NCI-H1930 (cell line): ENCODE measurements at regions not wholly inside any gene's neighbourhood (a gene's known extent, or its start where the extent isn't known, plus 50 kb on each side); places are given as distances from the start of the nearest gene placed in this dataset.
A peak's percentile ranks its signal among the peaks of the same experiment; 100 is the strongest.

Experiments used
- DNase-seq, 2 experiments: peaks; one replicate each; lab custom pipeline; 2025; lab: John Stamatoyannopoulos, UW

DNA sequence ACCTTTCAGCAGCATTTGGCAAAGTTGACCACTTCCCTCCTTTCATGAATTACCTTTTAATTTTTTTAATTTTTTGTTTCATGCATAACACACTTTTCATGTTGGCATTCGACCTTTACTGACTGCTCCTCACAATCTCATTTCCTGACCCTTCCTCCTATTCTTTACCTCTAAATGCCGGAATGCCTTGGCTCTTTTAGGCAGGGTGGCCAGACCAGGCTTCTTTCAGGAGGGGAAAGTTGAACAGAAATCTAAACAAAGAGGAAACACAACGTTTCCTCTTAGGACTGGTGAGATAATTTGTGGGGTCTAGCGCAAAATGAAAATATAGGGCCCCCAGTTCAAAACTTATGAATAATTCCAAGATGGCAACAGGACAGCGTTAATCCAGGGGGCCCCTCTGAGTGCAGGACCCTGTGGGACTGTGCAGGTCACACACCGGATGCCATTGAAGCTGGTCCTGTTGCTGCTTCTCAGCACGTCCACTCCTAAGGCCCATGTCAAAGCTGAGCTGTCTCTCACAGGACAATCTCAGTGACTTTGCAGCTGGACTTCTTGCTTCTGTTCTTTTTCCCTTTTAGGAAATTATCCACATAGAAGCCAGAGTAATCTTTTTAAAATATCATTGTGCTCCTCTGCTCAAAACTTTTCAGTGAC is 313.8 kb downstream of the HDGFL1 start:
- no peak for DNase-seq

GRCh38 chr6:22884456-22884855 is 315.1 kb downstream of the HDGFL1 start:
- DNase-seq, result no peak

DNA sequence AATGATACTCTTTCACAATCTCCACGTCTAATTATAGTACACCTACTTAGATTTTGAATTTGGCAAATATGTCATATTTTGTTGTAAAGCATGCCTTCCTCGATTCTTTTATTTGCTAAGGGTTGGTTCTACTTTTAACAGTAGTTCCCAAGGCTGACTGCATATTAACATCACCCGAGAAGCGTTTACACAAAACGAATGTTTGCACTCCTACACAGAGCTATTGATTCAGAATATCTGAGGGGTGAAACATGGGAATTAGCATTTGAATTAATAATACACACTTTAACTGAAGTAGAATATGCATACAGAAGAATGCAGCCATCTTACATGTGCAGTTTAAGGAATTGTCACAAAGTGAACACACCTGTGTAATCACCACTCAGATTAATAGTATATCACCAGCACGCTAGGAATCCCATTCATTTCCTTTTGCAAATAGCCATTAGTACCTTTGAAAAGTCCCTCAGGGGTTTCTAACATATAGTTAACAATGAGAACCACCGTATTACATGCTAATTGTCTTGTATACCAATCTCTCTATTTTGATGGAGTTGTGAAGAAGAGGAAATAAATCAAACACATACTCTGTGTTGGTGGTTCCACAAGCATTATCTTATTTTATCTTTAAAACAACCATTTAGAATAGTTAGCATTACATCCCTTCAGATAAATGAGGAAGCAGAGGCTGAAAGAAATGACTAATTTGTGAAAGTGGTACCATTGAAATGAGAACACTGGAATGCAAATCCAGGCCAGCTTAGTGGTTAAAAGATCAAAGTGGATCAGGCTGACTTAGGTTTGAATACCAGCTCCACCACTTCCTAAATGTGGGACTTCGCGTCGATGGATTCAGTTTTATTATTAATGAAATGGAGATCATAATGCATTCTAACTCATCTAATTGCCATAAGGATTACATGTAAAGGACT is 317.6 kb downstream of the HDGFL1 start:
- DNase-seq, result peak; percentile 60 to 69

GRCh38 chr6:22888163-22888752 is 318.9 kb downstream of the HDGFL1 start:
- DNase-seq, result no peak

- DNase-seq, result no peak
Measured at GRCh38 chr6:22891934-22892333, 322.6 kb downstream of the HDGFL1 start.

GRCh38 chr6:22892452-22892851 is 323.1 kb downstream of the HDGFL1 start:
- no peak for DNase-seq

DNA sequence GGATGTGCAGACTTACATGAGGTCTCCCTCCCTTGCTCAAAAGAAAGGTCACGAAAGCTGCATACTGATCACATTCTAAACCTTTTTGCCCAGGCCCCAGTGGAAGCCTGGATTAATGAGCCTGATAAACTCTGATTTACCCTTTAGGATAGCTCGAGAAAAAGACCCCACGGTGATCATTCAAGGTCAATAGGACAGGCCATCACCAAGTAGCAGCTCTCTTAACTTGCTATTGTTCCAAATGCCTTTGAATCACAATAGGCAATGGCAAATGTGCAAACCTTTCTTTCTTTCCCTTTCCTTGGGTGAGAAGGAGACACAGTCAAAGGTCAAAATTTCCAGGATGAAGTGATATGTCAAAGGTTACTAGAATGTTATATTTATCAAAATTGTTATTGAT is 327.3 kb downstream of the HDGFL1 start:
- DNase-seq, result no peak

GRCh38 chr6:22899426-22899825 is 330.1 kb downstream of the HDGFL1 start:
- no peak for DNase-seq

DNA sequence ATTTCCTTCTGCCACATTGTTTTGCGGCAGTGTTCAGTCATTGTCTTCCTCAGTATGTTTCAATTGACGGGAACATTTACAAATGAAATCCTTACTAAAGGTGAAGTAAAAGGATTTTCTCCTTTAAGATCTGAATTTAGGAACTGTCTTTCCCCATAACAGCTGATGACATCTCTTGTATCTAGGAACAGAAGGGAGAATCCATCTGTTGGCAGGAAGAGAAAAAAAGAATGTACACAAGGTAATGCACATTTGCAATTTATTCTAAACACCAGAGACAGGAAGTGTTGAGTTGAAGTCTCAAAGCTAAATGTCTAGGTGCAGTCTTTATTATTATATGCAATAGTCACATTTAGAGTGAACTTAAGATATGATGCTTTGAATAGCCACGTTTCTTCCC is 334.5 kb downstream of the HDGFL1 start:
- DNase-seq, result no peak

DNA sequence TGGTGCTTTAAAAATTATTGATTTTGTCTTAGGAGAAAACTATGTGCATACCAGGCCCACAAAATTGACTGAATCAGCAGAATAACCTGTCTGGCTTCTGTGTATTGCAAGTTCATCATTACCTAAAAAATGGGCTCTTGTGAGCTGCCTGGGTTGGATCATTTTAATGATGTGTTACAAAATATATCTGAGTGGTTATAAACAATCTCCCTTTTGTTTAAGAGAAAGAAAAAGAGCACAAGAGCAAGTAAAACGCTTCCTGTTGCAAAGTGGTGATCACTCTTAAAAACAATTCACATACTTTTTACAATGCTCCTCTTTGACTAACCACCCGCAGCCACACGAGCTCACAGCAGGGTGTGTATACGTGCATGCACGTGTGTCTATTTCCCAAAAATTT is 335.1 kb downstream of the HDGFL1 start:
- no peak for DNase-seq

GRCh38 chr6:22906091-22906549 is 336.8 kb downstream of the HDGFL1 start:
- DNase-seq, result no peak

DNA sequence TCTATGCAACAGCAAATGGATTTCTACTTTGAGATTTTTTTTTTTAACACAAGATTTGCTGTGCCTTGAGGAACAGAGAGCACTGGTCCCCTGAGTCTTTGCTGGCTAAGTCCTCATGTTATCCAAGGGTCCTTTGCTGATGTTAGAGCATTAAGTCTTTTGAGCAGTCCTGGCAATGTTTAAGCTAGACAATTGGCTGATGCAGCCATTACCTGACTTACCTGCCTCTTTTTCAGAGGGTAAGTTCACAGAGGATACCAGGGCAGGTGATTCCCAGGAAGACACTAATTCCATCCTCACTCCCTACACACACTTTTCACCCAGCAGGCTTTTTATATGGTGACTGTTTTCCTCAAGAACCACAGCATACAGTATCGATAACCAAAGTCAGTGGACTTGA is 337.7 kb downstream of the HDGFL1 start:
- no peak for DNase-seq

GRCh38 chr6:22910370-22910769 is 341.0 kb downstream of the HDGFL1 start:
- DNase-seq, result no peak

- DNase-seq, result no peak
Measured at GRCh38 chr6:22913612-22914011, 344.2 kb downstream of the HDGFL1 start.

GRCh38 chr6:22917344-22917743 is 348.0 kb downstream of the HDGFL1 start:
- DNase-seq, result no peak

DNA sequence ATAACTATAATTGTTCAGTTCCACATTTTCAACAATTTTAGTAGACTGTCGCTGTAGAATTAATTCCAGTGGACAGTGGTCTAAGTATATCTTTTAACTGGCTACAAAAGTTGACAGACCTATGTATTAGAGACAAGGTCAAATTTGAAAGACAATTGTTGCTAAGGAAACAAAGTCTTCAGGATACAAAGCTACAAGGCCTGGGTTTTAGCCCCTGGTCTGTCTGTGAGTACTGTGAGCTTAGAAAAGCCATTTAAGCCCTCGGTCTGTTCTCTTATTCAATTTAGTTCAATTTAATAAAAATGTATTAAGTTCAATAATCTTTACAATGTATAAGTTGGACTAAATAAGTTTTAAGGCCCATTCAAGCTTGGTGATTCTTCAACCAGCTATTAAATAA is 352.5 kb downstream of the HDGFL1 start:
- no peak for DNase-seq

DNA sequence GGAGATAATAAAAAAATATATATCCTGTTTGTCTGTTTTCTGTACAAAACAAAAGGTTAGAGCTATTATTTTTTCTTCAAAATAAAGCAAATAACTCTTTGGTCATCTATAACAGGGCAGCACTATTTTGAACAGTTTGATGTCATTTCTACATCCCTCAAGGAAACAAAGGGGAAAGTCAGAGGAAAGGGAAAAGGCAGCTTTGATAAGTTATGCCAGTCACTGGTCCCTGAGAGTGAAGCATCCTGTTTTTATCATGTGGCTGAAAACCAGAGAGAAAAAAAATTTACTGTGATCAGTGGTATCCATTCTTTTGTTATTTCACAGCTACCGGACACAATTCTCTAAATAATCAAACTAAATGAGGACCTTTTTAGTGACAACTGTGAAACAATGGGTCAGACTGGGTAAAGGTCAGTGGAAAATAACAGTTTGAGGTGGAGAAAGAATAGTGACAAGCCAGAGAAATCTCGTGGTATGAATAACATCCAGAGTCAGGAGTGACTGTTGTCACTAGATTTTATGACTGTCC is 356.0 kb downstream of the HDGFL1 start:
- DNase-seq, result no peak

- DNase-seq, result no peak
Measured at GRCh38 chr6:22925920-22926789, 356.8 kb downstream of the HDGFL1 start.

DNA sequence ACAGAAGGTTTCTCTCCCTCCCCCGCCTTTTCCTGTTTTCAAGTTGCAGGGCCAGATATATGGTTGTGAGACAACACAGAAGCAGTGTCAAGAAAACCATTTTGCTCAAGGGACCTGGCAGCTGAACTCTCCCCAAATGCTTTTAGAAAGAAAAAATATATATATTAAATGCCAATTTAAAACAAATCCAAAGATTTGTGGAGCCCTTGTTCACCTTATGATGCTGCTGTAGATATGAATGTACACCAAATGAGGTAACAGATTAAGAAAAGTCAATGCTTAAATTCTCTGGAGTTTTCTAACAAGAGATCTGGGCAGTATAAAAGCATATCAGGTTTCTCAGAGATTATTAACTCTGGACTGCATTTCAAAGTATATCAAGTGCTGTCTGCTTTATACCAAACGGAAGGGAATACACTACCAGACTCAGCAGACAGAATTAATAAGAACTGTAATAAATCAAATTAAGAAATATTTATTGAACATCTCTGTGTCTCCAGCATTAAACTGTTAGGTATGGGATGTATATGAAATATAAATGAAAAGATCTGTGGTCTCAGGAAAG is 357.5 kb downstream of the HDGFL1 start:
- DNase-seq, result no peak

GRCh38 chr6:22928775-22929174 is 359.4 kb downstream of the HDGFL1 start:
- DNase-seq, result no peak

GRCh38 chr6:22929311-22929985 is 360.1 kb downstream of the HDGFL1 start:
- no peak for DNase-seq
